Astrocyte (in vitro differentiated cells and primary cell): ENCODE measurements at regions not wholly inside any gene's neighbourhood (a gene's known extent, or its start where the extent isn't known, plus 50 kb on each side); places are given as distances from the start of the nearest gene placed in this dataset.

Experiments
- DNase-seq: peaks from one replicate; pipeline ENCODE4 v3.0.0-alpha.2; 2010; ENCODE audit warnings: low read depth
- FAIRE-seq: peaks from 2 replicates; lab custom pipeline; 2011; peaks lifted over from hg19 to GRCh38; lab: Jason Lieb, UNC
- H2AFZ ChIP-seq: 2 replicates; pipeline ENCODE4 v1.6.0; 2012; ENCODE audit warnings: low read depth, low read length, inconsistent platforms
- H3K27ac ChIP-seq: 2 replicates; pipeline ENCODE4 v1.5.1; 2011; ENCODE audit warnings: low read depth, low read length, inconsistent platforms
- H3K27me3 ChIP-seq: 2 replicates; pipeline ENCODE4 v1.6.0; 2011; ENCODE audit warnings: low read length, inconsistent platforms; ENCODE audit not compliant: insufficient read depth
- H3K36me3 ChIP-seq: 2 replicates; pipeline ENCODE4 v1.5.1; 2011; ENCODE audit warnings: low read length, inconsistent platforms; ENCODE audit not compliant: insufficient read depth
- H3K4me1 ChIP-seq: 2 replicates; pipeline ENCODE4 v1.5.1; 2011; ENCODE audit warnings: low read length, inconsistent platforms; ENCODE audit not compliant: insufficient read depth
- H3K4me2 ChIP-seq: 2 replicates; pipeline ENCODE4 v1.6.0; 2012; ENCODE audit warnings: low read length, inconsistent platforms
- H3K4me3 ChIP-seq: 2 replicates; pipeline ENCODE4 v1.5.1; 2011; ENCODE audit warnings: low read depth, mild to moderate bottlenecking, low read length, inconsistent platforms; ENCODE audit not compliant: insufficient read depth
- H3K79me2 ChIP-seq: 2 replicates; pipeline ENCODE4 v1.6.0; 2012; ENCODE audit warnings: mild to moderate bottlenecking, low read length, inconsistent platforms; ENCODE audit not compliant: insufficient read depth
- H3K9ac ChIP-seq: 2 replicates; pipeline ENCODE4 v1.6.0; 2012; ENCODE audit warnings: mild to moderate bottlenecking, low read length, inconsistent platforms
- H3K9me3 ChIP-seq: 2 replicates; pipeline ENCODE4 v1.5.1; 2012; ENCODE audit warnings: low read depth, mild to moderate bottlenecking, low read length, inconsistent platforms; ENCODE audit not compliant: insufficient read depth
- H4K20me1 ChIP-seq: 2 replicates; pipeline ENCODE4 v1.6.0; 2012; ENCODE audit warnings: low read length, inconsistent platforms; ENCODE audit not compliant: insufficient read depth
- H3K27ac Mint-ChIP-seq: one replicate; pipeline ENCODE4 v1.8.0; 2021; ENCODE audit warnings: mild to moderate bottlenecking, mixed read lengths; ENCODE audit not compliant: unreplicated experiment
- H3K27me3 Mint-ChIP-seq: one replicate; pipeline ENCODE4 v1.8.0; 2021; ENCODE audit warnings: low read depth, mixed read lengths; ENCODE audit not compliant: unreplicated experiment
- H3K36me3 Mint-ChIP-seq: one replicate; pipeline ENCODE4 v1.8.0; 2021; ENCODE audit warnings: low read depth, mixed read lengths; ENCODE audit not compliant: unreplicated experiment
- H3K4me1 Mint-ChIP-seq: one replicate; pipeline ENCODE4 v1.8.0; 2021; ENCODE audit warnings: low read depth, mixed read lengths; ENCODE audit not compliant: unreplicated experiment
- H3K4me3 Mint-ChIP-seq: one replicate; pipeline ENCODE4 v1.8.0; 2021; ENCODE audit warnings: mild to moderate bottlenecking, moderate library complexity, mixed read lengths; ENCODE audit not compliant: unreplicated experiment
- H3K9me3 Mint-ChIP-seq: one replicate; pipeline ENCODE4 v1.8.0; 2021; ENCODE audit warnings: mild to moderate bottlenecking, mixed read lengths; ENCODE audit not compliant: unreplicated experiment
- CTCF ChIP-seq: IDR thresholded peaks from 2 replicates; pipeline ENCODE4 v1.5.1; 2011; ENCODE audit warnings: low read depth, mild to moderate bottlenecking, inconsistent platforms, low read length, moderate library complexity; ENCODE audit not compliant: insufficient read depth
- EZH2 ChIP-seq: IDR thresholded peaks from 2 replicates; pipeline ENCODE4 v1.6.1; 2012; ENCODE audit warnings: mild to moderate bottlenecking, low read length, inconsistent platforms; ENCODE audit not compliant: insufficient read depth

DNA sequence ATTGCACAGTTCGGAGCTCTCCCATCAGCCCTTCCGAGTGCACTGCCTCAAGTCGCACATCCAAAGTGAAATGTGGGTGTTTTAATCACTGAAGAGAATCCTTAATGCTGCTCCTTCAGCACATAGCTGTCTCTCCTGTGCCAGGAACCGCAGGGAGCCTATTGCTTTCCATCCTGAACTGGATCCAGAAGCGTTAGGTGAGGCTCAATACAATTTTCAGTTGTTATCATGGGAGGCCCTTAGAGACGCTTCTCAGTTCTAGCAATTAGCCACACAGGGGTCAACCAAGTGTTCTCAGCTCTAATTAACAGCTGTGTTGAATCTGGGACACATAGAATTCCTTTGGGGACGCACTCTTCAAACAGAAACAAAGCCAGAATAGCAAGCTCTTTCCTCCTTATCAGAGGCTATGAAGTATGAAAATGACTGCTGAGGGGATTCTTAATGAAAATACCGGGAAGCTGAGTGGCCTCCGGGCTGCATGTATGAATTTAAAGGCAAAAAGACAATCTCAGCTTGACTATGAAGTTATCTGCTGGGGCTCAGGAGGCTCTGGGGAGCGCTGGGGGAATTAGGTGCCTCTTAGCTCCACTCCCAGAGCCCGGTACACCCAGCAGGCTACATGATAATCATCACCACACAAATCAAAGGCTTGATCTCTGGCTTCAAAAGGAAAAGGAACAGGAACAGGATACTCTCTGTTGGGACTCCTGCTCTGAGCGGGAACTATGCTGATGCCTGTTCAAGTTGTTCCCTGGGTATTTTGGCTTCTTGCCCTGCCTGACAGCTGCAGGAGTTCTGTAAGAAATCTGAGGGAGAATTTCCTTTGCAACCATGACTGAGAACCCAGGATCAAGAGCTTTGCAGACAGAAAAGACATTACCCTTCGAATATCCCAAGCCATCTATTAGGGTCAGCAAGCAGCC, 55.4 kb upstream of the NCOA1 start:
- no peak overlapping the region for H3K27ac Mint-ChIP-seq
- peak overlapping the region; percentile 48 for H3K4me2 ChIP-seq
- H3K4me1 Mint-ChIP-seq: peaks cover 4% of the 10 kb centered on the region
- no peaks in the 10 kb centered on the region for H4K20me1 ChIP-seq
- no peaks in the 10 kb centered on the region for H3K36me3 ChIP-seq
- no peaks in the 10 kb centered on the region for H3K79me2 ChIP-seq
- H3K4me1 ChIP-seq: peaks cover 5% of the 10 kb centered on the region
- H3K27ac ChIP-seq: no peak overlapping the region
- H3K4me3 Mint-ChIP-seq: no peak overlapping the region
- DNase-seq: peak; percentile 41
- H3K36me3 Mint-ChIP-seq: no peaks in the 10 kb centered on the region
- no peaks in the 10 kb centered on the region for H3K9me3 Mint-ChIP-seq
- H3K9me3 ChIP-seq: no peaks in the 10 kb centered on the region
- no peak for TF ChIP-seq CTCF
- no peak for TF ChIP-seq EZH2
- H3K4me3 ChIP-seq: no peak overlapping the region
- no peak for FAIRE-seq
- no peak overlapping the region for H3K9ac ChIP-seq
- H2AFZ ChIP-seq: peak overlapping the region; percentile 67
- H3K27me3 ChIP-seq: no peaks in the 10 kb centered on the region
- H3K27me3 Mint-ChIP-seq: peaks cover 8% of the 10 kb centered on the region

DNA sequence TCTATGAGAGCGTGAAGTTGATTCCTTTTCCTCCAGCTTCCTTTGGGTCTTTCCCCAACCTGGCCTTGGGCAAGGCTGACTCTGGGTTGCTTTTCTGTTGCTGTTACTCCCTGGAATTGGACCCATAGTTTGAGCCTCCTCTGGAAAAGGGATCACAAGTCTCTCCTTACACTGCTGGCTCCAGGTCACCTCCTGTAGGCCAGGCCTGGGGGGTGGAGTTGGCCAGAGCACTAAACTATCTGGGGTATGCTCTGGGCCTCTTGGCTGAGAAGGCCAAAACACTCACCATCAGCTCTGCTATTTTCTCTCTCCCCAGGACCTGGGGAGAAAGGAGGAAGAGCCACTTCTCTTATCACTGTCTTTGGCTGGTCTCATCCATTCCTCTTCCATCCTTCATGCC, 56.5 kb upstream of the NCOA1 start:
- Histone ChIP-seq H3K4me1 (peaks cover 8% of the 10 kb centered on the region), H2AFZ (peak overlapping the region; percentile 67), H3K79me2 (no peaks in the 10 kb centered on the region), H3K27ac (no peak overlapping the region), H4K20me1 (no peaks in the 10 kb centered on the region), H3K9ac (no peak overlapping the region), H3K9me3 (no peaks in the 10 kb centered on the region), H3K36me3 (no peaks in the 10 kb centered on the region), H3K4me3 (no peak overlapping the region), H3K27me3 (no peaks in the 10 kb centered on the region), H3K4me2 (no peak overlapping the region)
- DNase-seq (no peak), FAIRE-seq (no peak)
- Mint-ChIP-seq H3K27me3 (peaks cover 8% of the 10 kb centered on the region), H3K9me3 (no peaks in the 10 kb centered on the region), H3K27ac (no peak overlapping the region), H3K4me1 (peaks cover 9% of the 10 kb centered on the region), H3K4me3 (no peak overlapping the region), H3K36me3 (no peaks in the 10 kb centered on the region)
- TF ChIP-seq CTCF (no peak), EZH2 (no peak)

GRCh38 chr2:24432735-24433134, 58.3 kb upstream of the NCOA1 start:
- Mint-ChIP-seq H3K27ac (no peak overlapping the region), H3K27me3 (peaks cover 8% of the 10 kb centered on the region), H3K4me3 (no peak overlapping the region), H3K4me1 (peaks cover 9% of the 10 kb centered on the region), H3K36me3 (no peaks in the 10 kb centered on the region), H3K9me3 (no peaks in the 10 kb centered on the region)
- H3K9ac ChIP-seq: no peak overlapping the region
- H3K9me3 ChIP-seq: no peaks in the 10 kb centered on the region
- no peaks in the 10 kb centered on the region for H3K36me3 ChIP-seq
- peaks cover 8% of the 10 kb centered on the region for H3K4me1 ChIP-seq
- no peak overlapping the region for H3K4me3 ChIP-seq
- DNase-seq (no peak), FAIRE-seq (no peak)
- no peak for TF ChIP-seq CTCF
- no peak for TF ChIP-seq EZH2
- no peak overlapping the region for H3K27ac ChIP-seq
- H3K4me2 ChIP-seq: no peak overlapping the region
- H3K79me2 ChIP-seq: no peaks in the 10 kb centered on the region
- no peaks in the 10 kb centered on the region for H3K27me3 ChIP-seq
- H2AFZ ChIP-seq: no peak overlapping the region
- no peaks in the 10 kb centered on the region for H4K20me1 ChIP-seq
